ENCODE measurements at regions not wholly inside any gene's neighbourhood (a gene's known extent, or its start where the extent isn't known, plus 50 kb on each side); places are given as distances from the start of the nearest gene placed in this dataset.

DNA sequence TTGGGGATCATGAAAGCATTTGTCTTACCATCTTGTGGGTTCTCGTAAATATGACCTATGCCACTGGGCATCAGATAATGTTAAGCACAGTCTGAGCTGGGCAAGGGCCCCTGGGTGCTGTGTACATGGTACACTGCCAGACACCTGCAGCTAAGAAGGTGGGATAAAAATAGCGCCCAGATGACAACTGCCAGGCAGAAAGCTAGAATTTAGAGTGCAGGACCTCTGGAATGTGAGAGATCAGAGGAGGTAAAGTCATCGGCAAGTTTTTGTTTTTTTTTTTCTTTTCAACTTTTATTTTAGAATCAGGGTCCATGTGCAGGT, 53.8 kb upstream of the CYRIA start:
- no peak overlapping the region for H3K4me3 Mint-ChIP-seq
- H2BK15ac ChIP-seq (ENCODE audit: low read depth, low read length) = no peak overlapping the region
- no peak overlapping the region for H2BK20ac ChIP-seq (ENCODE audit: low read depth, low read length, poor library complexity, severe bottlenecking)
- no peak overlapping the region for H4K5ac ChIP-seq (ENCODE audit: insufficient read length, low read depth, low read length)
- H3K9ac ChIP-seq (ENCODE audit: extremely low read depth, insufficient read length, low read length) = no peak overlapping the region
- H3K23ac ChIP-seq (ENCODE audit: insufficient read length, low read depth, low read length) = no peak overlapping the region
- no peak overlapping the region for H3K14ac ChIP-seq (ENCODE audit: insufficient read depth, low read length)
- H4K91ac ChIP-seq (ENCODE audit: insufficient read length, low read depth, low read length) = no peak overlapping the region
- H3K79me2 ChIP-seq (ENCODE audit: insufficient read depth, low read length) = no peaks in the 10 kb centered on the region
- H3K9me3 Mint-ChIP-seq = no peaks in the 10 kb centered on the region; a peak in 1 of 5 replicates
- TF ChIP-seq, protein P1, sequence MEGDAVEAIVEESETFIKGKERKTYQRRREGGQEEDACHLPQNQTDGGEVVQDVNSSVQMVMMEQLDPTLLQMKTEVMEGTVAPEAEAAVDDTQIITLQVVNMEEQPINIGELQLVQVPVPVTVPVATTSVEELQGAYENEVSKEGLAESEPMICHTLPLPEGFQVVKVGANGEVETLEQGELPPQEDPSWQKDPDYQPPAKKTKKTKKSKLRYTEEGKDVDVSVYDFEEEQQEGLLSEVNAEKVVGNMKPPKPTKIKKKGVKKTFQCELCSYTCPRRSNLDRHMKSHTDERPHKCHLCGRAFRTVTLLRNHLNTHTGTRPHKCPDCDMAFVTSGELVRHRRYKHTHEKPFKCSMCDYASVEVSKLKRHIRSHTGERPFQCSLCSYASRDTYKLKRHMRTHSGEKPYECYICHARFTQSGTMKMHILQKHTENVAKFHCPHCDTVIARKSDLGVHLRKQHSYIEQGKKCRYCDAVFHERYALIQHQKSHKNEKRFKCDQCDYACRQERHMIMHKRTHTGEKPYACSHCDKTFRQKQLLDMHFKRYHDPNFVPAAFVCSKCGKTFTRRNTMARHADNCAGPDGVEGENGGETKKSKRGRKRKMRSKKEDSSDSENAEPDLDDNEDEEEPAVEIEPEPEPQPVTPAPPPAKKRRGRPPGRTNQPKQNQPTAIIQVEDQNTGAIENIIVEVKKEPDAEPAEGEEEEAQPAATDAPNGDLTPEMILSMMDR (conservative IDR thresholded peaks at IDR 0.05) = no peak
- no peak overlapping the region for H3T11ph ChIP-seq (ENCODE audit: low read length)
- H4K8ac ChIP-seq (replicated peaks; ENCODE audit: insufficient read length, low read depth, low read length) = no peak overlapping the region
- H3K27ac ChIP-seq (ENCODE audit: insufficient read length, low read depth, low read length) = no peak overlapping the region
- H3K27me3 Mint-ChIP-seq (ENCODE audit: low read depth) = peaks cover under 1% of the 10 kb centered on the region
- H2BK120ac ChIP-seq (ENCODE audit: low read depth, low read length, poor library complexity, severe bottlenecking) = no peak overlapping the region
- H3K4me2 ChIP-seq (ENCODE audit: insufficient read depth, insufficient read length, low read length) = no peak overlapping the region
- H2AK5ac ChIP-seq (ENCODE audit: insufficient read length, low read length) = no peak overlapping the region
- H2AFZ ChIP-seq (ENCODE audit: low read length) = no peak overlapping the region
- no peaks in the 10 kb centered on the region for H3K23me2 ChIP-seq (ENCODE audit: insufficient read length, low read depth, low read length, poor library complexity, severe bottlenecking)
- H3K18ac ChIP-seq (ENCODE audit: insufficient read length, low read depth, low read length) = no peak overlapping the region
- no peak overlapping the region for H2BK12ac ChIP-seq (ENCODE audit: insufficient read length, low read depth, low read length)
- no peak for DNase-seq
- peaks cover 5% of the 10 kb centered on the region; the same call in 1 of the 2 replicates for H3K4me1 ChIP-seq (ENCODE audit: insufficient read depth, low read length)
- no peak overlapping the region for H3K27ac Mint-ChIP-seq
- H4K20me1 ChIP-seq (ENCODE audit: control insufficient read depth, insufficient read depth, insufficient read length) = no peaks in the 10 kb centered on the region
- H3K9me3 ChIP-seq (ENCODE audit: control insufficient read depth, low read depth, low read length) = no peaks in the 10 kb centered on the region
- no peak overlapping the region for H3K4ac ChIP-seq (ENCODE audit: low read depth, low read length)
- H2BK5ac ChIP-seq (ENCODE audit: insufficient read length, low read length) = no peak overlapping the region
- peaks cover 7 to 15% of the 10 kb centered on the region in 2 experiments for H3K4me1 Mint-ChIP-seq
- no peaks in the 10 kb centered on the region for H3K79me1 ChIP-seq (ENCODE audit: insufficient read depth, low read depth, low read length, poor library complexity, severe bottlenecking)
- no peaks in the 10 kb centered on the region for H3K27me3 ChIP-seq (ENCODE audit: insufficient read depth, low read length)
- WGBS (ENCODE audit: extremely low coverage, insufficient read length, low lambda C conversion rate) = no CpG with 5 or more reads among the region's 3 CpGs
- H3K36me3 Mint-ChIP-seq (ENCODE audit: insufficient read depth in 1 of 3, low read depth in 3 of 3) = no peaks in the 10 kb centered on the region
- no peak overlapping the region for H3K56ac ChIP-seq (ENCODE audit: insufficient read length, low read depth, low read length)

Data from H9 (cell line).